ENCODE measurements at regions not wholly inside any gene's neighbourhood (a gene's known extent, or its start where the extent isn't known, plus 50 kb on each side); places are given as distances from the start of the nearest gene placed in this dataset.

DNA sequence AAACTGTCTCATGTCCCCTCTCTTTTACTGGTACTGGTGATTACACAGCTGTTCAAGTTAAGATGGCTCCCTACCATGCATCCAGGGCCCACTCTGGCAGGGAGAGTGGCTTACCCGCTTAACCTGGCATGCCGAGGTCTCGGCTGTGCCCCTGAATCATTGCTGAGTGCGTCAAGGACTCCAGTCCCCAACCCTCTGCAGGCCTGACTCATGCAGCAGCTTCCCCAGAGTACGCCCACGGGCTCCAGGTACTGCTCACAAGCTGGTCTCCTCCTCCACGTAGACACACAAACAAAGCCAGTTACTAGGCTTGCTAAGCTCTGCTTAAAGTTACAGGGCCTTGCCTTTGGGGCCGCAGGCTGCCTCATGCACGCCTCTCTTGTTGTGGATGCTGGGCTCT is 447.4 kb downstream of the COG6 start:
- H3K4me2 ChIP-seq (ENCODE audit: low read length) = no peak overlapping the region
- no peaks in the 10 kb centered on the region for H4K20me1 ChIP-seq (ENCODE audit: control insufficient read depth, insufficient read depth, low read depth, low read length)
- no peak overlapping the region for H3K27ac ChIP-seq (ENCODE audit: low read depth, low read length)
- H3F3A ChIP-seq (ENCODE audit: control insufficient read depth, insufficient read depth) = no peaks in the 10 kb centered on the region
- 0 out of 2 replicates have a peak, but pooled peaks cover 3% of the 10 kb centered on the region for H3K9me3 ChIP-seq (ENCODE audit: control insufficient read depth, insufficient read depth, low read length)
- H3K27me3 ChIP-seq (ENCODE audit: control insufficient read depth, low read length) = no peaks in the 10 kb centered on the region
- no peaks in the 10 kb centered on the region for H3K9me2 ChIP-seq (replicated peaks; ENCODE audit: control insufficient read depth, low read length)
- TF ChIP-seq CTCF (IDR thresholded peaks at IDR 0.05; ENCODE audit: low read depth, low read length, poor library complexity, severe bottlenecking) = no peak
- no peak for TF ChIP-seq EZH2phosphoT487 (IDR thresholded peaks at IDR 0.05; ENCODE audit: borderline replicate concordance, low read length)
- H3K36me3 ChIP-seq (ENCODE audit: control insufficient read depth, low read length) = no peaks in the 10 kb centered on the region
- H3K4me1 ChIP-seq (ENCODE audit: control insufficient read depth, low read length) = peaks cover 20% of the 10 kb centered on the region
- H3K79me2 ChIP-seq (ENCODE audit: control insufficient read depth, low read length) = no peaks in the 10 kb centered on the region
- no peak overlapping the region for H3K4me3 ChIP-seq (ENCODE audit: low read length)

DNA sequence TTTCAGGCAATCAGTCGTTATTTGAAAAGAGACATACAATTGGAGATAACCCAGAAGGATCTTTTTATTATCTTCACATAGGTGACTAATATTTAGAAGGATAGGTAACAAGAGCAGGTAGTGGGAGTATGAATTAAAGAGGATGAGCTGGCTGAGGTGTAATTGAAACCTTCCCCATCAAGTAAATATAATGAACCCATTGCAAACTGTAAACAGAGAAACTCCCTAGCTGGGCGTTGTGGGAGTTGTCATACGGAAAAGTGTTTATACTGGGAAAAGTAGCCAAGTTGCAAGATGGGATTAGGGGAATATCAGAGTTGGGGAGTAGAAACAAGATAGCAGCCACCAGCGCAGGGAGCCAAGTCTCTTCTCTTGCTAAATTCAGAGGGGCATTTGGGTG is 448.4 kb downstream of the COG6 start:
- H3K27ac ChIP-seq (ENCODE audit: low read depth, low read length) = no peak overlapping the region
- no peaks in the 10 kb centered on the region for H3K27me3 ChIP-seq (ENCODE audit: control insufficient read depth, low read length)
- H3K9me2 ChIP-seq (replicated peaks; ENCODE audit: control insufficient read depth, low read length) = no peaks in the 10 kb centered on the region
- H3F3A ChIP-seq (ENCODE audit: control insufficient read depth, insufficient read depth) = no peaks in the 10 kb centered on the region
- TF ChIP-seq EZH2phosphoT487 (IDR thresholded peaks at IDR 0.05; ENCODE audit: borderline replicate concordance, low read length) (no peak), CTCF (IDR thresholded peaks at IDR 0.05; ENCODE audit: low read depth, low read length, poor library complexity, severe bottlenecking) (no peak)
- no peaks in the 10 kb centered on the region for H3K79me2 ChIP-seq (ENCODE audit: control insufficient read depth, low read length)
- H3K4me2 ChIP-seq (ENCODE audit: low read length) = no peak overlapping the region
- H3K4me3 ChIP-seq (ENCODE audit: low read length) = no peak overlapping the region
- H3K9me3 ChIP-seq (ENCODE audit: control insufficient read depth, insufficient read depth, low read length) = 0 out of 2 replicates have a peak, but pooled peaks cover 3% of the 10 kb centered on the region
- H3K36me3 ChIP-seq (ENCODE audit: control insufficient read depth, low read length) = no peaks in the 10 kb centered on the region
- H4K20me1 ChIP-seq (ENCODE audit: control insufficient read depth, insufficient read depth, low read depth, low read length) = no peaks in the 10 kb centered on the region
- peaks cover 20% of the 10 kb centered on the region for H3K4me1 ChIP-seq (ENCODE audit: control insufficient read depth, low read length)

GRCh38 chr13:40105231-40105630 is 449.8 kb downstream of the COG6 start:
- Histone ChIP-seq H3K4me2 (ENCODE audit: low read length) (no peak overlapping the region), H3K4me3 (ENCODE audit: low read length) (no peak overlapping the region), H4K20me1 (ENCODE audit: control insufficient read depth, insufficient read depth, low read depth, low read length) (no peaks in the 10 kb centered on the region), H3K9me2 (replicated peaks; ENCODE audit: control insufficient read depth, low read length) (no peaks in the 10 kb centered on the region), H3K79me2 (ENCODE audit: control insufficient read depth, low read length) (no peaks in the 10 kb centered on the region), H3K27ac (ENCODE audit: low read depth, low read length) (no peak overlapping the region), H3F3A (ENCODE audit: control insufficient read depth, insufficient read depth) (no peaks in the 10 kb centered on the region), H3K9me3 (ENCODE audit: control insufficient read depth, insufficient read depth, low read length) (no peaks in the 10 kb centered on the region), H3K36me3 (ENCODE audit: control insufficient read depth, low read length) (no peaks in the 10 kb centered on the region), H3K27me3 (ENCODE audit: control insufficient read depth, low read length) (no peaks in the 10 kb centered on the region), H3K4me1 (ENCODE audit: control insufficient read depth, low read length) (peaks cover 20% of the 10 kb centered on the region)
- TF ChIP-seq EZH2phosphoT487 (IDR thresholded peaks at IDR 0.05; ENCODE audit: borderline replicate concordance, low read length) = no peak
- no peak for TF ChIP-seq CTCF (IDR thresholded peaks at IDR 0.05; ENCODE audit: low read depth, low read length, poor library complexity, severe bottlenecking)
